ENCODE measurements at regions not wholly inside any gene's neighbourhood (a gene's known extent, or its start where the extent isn't known, plus 50 kb on each side); places are given as distances from the start of the nearest gene placed in this dataset.
"Not testable (repeated sequence)": the region's sequence is repeated elsewhere in the genome, so short reads cannot be mapped to it uniquely, and the experiment has no call there.

DNA sequence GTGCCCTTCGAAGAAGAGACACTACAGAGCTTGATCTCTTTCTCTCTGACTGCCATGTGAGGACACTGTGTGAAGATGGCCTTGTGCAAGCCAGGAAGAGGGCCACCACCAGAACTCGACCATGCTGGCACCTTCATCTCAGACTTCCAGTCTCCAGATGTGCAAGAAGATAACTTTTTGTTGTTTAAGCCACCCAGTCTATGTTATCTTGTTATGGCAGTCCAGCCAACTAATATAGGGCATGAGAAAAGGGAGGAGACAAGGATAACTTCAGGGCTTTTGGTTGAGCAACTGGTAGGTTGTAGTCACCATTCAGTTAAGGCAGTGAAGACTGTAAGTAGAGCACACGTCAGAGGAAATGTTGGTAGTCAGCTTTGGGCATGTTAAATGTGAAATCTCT, 515.5 kb downstream of the CSNK1G3 start:
- H3K27me3 Mint-ChIP-seq (ENCODE audit: low read depth): no peaks in the 10 kb centered on the region
- H3K36me3 Mint-ChIP-seq: no peaks in the 10 kb centered on the region
- no peaks in the 10 kb centered on the region for H3K9me3 Mint-ChIP-seq
- TF ChIP-seq, protein P1, sequence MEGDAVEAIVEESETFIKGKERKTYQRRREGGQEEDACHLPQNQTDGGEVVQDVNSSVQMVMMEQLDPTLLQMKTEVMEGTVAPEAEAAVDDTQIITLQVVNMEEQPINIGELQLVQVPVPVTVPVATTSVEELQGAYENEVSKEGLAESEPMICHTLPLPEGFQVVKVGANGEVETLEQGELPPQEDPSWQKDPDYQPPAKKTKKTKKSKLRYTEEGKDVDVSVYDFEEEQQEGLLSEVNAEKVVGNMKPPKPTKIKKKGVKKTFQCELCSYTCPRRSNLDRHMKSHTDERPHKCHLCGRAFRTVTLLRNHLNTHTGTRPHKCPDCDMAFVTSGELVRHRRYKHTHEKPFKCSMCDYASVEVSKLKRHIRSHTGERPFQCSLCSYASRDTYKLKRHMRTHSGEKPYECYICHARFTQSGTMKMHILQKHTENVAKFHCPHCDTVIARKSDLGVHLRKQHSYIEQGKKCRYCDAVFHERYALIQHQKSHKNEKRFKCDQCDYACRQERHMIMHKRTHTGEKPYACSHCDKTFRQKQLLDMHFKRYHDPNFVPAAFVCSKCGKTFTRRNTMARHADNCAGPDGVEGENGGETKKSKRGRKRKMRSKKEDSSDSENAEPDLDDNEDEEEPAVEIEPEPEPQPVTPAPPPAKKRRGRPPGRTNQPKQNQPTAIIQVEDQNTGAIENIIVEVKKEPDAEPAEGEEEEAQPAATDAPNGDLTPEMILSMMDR (IDR thresholded peaks at IDR 0.05; ENCODE audit: unreplicated experiment): no peak
- H3K4me3 Mint-ChIP-seq: no peak overlapping the region
- H3K4me1 Mint-ChIP-seq: peaks cover 38% of the 10 kb centered on the region
- DNase-seq (ENCODE audit: low spot score in 2 of 2, unreplicated experiment in 2 of 2): no peak
- H3K27ac Mint-ChIP-seq: no peak overlapping the region

GRCh38 chr5:124025306-124025845, 513.4 kb downstream of the CSNK1G3 start:
- peaks cover 3% of the 10 kb centered on the region for H3K36me3 Mint-ChIP-seq
- H3K27me3 Mint-ChIP-seq (ENCODE audit: low read depth): no peaks in the 10 kb centered on the region
- no peak overlapping the region for H3K27ac Mint-ChIP-seq
- peaks cover 9% of the 10 kb centered on the region for H3K9me3 Mint-ChIP-seq
- DNase-seq (ENCODE audit: low spot score in 2 of 2, unreplicated experiment in 2 of 2): no peak
- TF ChIP-seq, protein P1 (IDR thresholded peaks at IDR 0.05; ENCODE audit: unreplicated experiment): no peak
- H3K4me3 Mint-ChIP-seq: no peak overlapping the region
- H3K4me1 Mint-ChIP-seq: peaks cover 34% of the 10 kb centered on the region

DNA sequence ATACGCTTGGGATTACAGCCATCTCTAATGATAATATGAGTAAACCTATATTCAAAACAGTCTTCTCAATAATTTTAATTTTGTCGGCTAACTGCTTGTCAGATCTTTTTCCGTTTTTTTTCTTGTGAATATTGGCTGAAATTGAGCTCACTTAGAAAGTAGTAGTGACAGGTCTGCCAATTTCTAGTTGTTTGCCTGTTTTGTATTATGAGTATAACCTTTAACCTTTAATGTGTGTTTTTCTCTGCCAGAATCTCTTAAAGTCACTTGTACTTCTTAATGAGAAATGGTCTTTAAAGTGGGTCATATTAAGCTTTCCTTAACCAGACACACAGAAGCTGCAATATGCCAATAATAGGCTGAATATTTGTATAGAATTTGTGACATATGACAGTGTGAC, 511.0 kb downstream of the CSNK1G3 start:
- Mint-ChIP-seq H3K4me3 (no peak overlapping the region), H3K27me3 (ENCODE audit: low read depth) (no peaks in the 10 kb centered on the region), H3K4me1 (peaks cover 24% of the 10 kb centered on the region), H3K9me3 (peaks cover 20% of the 10 kb centered on the region), H3K36me3 (peaks cover 12% of the 10 kb centered on the region), H3K27ac (no peak overlapping the region)
- TF ChIP-seq, protein P1 (IDR thresholded peaks at IDR 0.05; ENCODE audit: unreplicated experiment): no peak
- DNase-seq (ENCODE audit: low spot score in 2 of 2, unreplicated experiment in 2 of 2): no peak

DNA sequence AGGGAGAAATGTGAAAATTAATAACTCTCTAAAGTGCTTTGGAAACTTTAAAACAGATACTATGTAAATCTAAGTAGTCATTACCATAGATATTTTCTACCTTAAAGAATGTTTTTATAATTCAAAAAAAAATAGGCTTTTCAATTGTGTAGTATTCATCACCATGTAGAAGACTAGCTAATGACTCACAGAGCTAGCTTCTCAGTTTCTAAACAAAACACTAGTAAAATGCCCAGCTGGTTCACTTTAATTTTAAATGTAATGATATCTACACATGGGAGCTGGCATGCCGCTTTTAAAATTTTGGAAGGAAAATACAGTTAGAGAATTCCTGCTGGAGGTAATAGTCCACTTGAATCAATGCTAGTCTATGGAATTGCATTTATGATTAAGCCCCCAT, 509.8 kb downstream of the CSNK1G3 start:
- no peaks in the 10 kb centered on the region for H3K27me3 Mint-ChIP-seq (ENCODE audit: low read depth)
- H3K27ac Mint-ChIP-seq: no peak overlapping the region
- no peak overlapping the region for H3K4me3 Mint-ChIP-seq

GRCh38 chr5:124021066-124021641, 509.2 kb downstream of the CSNK1G3 start:
- Mint-ChIP-seq H3K36me3 (peaks cover 12% of the 10 kb centered on the region), H3K9me3 (peaks cover 20% of the 10 kb centered on the region), H3K4me3 (no peak overlapping the region), H3K27ac (no peak overlapping the region), H3K4me1 (peaks cover 25% of the 10 kb centered on the region), H3K27me3 (ENCODE audit: low read depth) (no peaks in the 10 kb centered on the region)
- TF ChIP-seq, protein P1 (IDR thresholded peaks at IDR 0.05; ENCODE audit: unreplicated experiment): peak; percentile 15
- DNase-seq (ENCODE audit: low spot score in 2 of 2, unreplicated experiment in 2 of 2): no peak

More for the DNA sequence above, 509.8 kb downstream of the CSNK1G3 start:
- Mint-ChIP-seq H3K4me1 (peaks cover 24% of the 10 kb centered on the region), H3K36me3 (peaks cover 12% of the 10 kb centered on the region), H3K9me3 (peaks cover 20% of the 10 kb centered on the region)
- TF ChIP-seq, protein P1 (IDR thresholded peaks at IDR 0.05; ENCODE audit: unreplicated experiment): no peak
- no peak for DNase-seq (ENCODE audit: low spot score in 2 of 2, unreplicated experiment in 2 of 2)

GRCh38 chr5:124017321-124017720, 505.3 kb downstream of the CSNK1G3 start:
- not testable (repeated sequence) for H3K27ac Mint-ChIP-seq; H3K4me1 Mint-ChIP-seq; H3K27me3 Mint-ChIP-seq (ENCODE audit: low read depth); H3K4me3 Mint-ChIP-seq; DNase-seq (ENCODE audit: low spot score in 2 of 2, unreplicated experiment in 2 of 2)
- peaks cover 12% of the 10 kb centered on the region for H3K36me3 Mint-ChIP-seq
- peaks cover 20% of the 10 kb centered on the region for H3K9me3 Mint-ChIP-seq
